H1 (cell line): ENCODE measurements at regions not wholly inside any gene's neighbourhood (a gene's known extent, or its start where the extent isn't known, plus 50 kb on each side); places are given as distances from the start of the nearest gene placed in this dataset.

Experiments used
- CTBP2 ChIP-seq: IDR thresholded peaks from 2 replicates; pipeline ENCODE4 v1.7.0; 2011; ENCODE audit warnings: borderline replicate concordance, mild to moderate bottlenecking, moderate library complexity, mixed read lengths, low read length; ENCODE audit not compliant: insufficient read depth, insufficient read length
- CTCF ChIP-seq, 3 experiments: IDR thresholded peaks; 1 replicate in 2 of 3; 2 replicates in 1 of 3; pipeline versions ENCODE4 v1.5.1 to v1.6.1; 2011; ENCODE audit warnings: low read length in 3 of 3, mild to moderate bottlenecking in 3 of 3, inconsistent platforms in 2 of 3, low read depth in 1 of 3, moderate library complexity in 1 of 3; ENCODE audit not compliant: insufficient read depth in 1 of 3; ENCODE audit errors: control extremely low read depth in 1 of 3
- EZH2 ChIP-seq: fragments of 200-600 bp; sonication (generic); IDR thresholded peaks from 2 replicates; pipeline ENCODE4 v1.7.1; 2012; ENCODE audit warnings: low read depth, mild to moderate bottlenecking, moderate library complexity, low read length, inconsistent platforms; ENCODE audit not compliant: severe bottlenecking
- SIN3A ChIP-seq, 2 experiments: IDR thresholded peaks in 1 of 2; conservative IDR thresholded peaks in 1 of 2; 2 replicates each; pipeline ENCODE4 v1.6.1; 2011 to 2012; ENCODE audit warnings: low read length in 2 of 2, improper control_type of control experiment in 1 of 2, low read depth in 1 of 2, mild to moderate bottlenecking in 1 of 2

GRCh38 chr2:51413726-51414125 lies 381.8 kb upstream of the NRXN1 start:
- TF ChIP-seq SIN3A (conservative IDR thresholded peaks at IDR 0.05 in 1 of 2, IDR thresholded peaks at IDR 0.05 in 1 of 2; ENCODE audit: low read depth in 1 of 2, low read length in 2 of 2) (no peak), EZH2 (no peak), CTCF (IDR thresholded peaks at IDR 0.05; ENCODE audit: control extremely low read depth in 1 of 3, insufficient read depth in 1 of 3, low read depth in 1 of 3, low read length in 3 of 3) (no peak), CTBP2 (no peak)
